SU-DHL-6 (cell line): ENCODE measurements at regions not wholly inside any gene's neighbourhood (a gene's known extent, or its start where the extent isn't known, plus 50 kb on each side); places are given as distances from the start of the nearest gene placed in this dataset.

ENCODE experiments used
- EZH2phosphoT487 ChIP-seq: fragments of 200-600 bp; sonication (generic), shearing (Covaris generic); conservative IDR thresholded peaks from 2 replicates; pipeline ENCODE4 v1.6.1; 2018; ENCODE audit warnings: mild to moderate bottlenecking, antibody characterized with exemption, low read length, moderate library complexity, mixed read lengths
- TF ChIP-seq, protein P1 (sequence below): fragments of 200-600 bp; sonication (generic); IDR thresholded peaks from one replicate; pipeline ENCODE4 v1.5.1; 2017; ENCODE audit warnings: antibody characterized with exemption, mild to moderate bottlenecking, low read length, moderate library complexity; ENCODE audit not compliant: insufficient read depth, poor library complexity, severe bottlenecking

DNA sequence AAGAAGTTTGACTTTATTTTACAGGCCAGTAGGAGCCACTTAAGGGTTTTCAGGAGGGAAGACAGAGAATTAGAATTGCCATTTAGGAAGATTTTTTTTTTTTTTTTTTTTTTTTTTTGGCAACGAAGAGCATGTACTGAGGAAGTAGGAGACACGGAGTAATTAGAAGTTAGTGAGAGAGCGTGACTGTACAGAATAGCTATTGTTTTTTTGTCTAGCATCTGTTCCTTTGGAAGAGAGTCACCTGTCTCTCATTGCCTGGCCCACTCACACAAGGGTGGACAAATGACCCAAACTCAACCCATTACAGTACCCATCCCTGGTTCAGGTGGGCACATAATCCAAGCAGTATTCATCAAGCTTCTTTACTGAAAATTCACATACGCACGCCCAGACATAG lies 166.7 kb downstream of the LACC1 start:
- TF ChIP-seq, protein P1, sequence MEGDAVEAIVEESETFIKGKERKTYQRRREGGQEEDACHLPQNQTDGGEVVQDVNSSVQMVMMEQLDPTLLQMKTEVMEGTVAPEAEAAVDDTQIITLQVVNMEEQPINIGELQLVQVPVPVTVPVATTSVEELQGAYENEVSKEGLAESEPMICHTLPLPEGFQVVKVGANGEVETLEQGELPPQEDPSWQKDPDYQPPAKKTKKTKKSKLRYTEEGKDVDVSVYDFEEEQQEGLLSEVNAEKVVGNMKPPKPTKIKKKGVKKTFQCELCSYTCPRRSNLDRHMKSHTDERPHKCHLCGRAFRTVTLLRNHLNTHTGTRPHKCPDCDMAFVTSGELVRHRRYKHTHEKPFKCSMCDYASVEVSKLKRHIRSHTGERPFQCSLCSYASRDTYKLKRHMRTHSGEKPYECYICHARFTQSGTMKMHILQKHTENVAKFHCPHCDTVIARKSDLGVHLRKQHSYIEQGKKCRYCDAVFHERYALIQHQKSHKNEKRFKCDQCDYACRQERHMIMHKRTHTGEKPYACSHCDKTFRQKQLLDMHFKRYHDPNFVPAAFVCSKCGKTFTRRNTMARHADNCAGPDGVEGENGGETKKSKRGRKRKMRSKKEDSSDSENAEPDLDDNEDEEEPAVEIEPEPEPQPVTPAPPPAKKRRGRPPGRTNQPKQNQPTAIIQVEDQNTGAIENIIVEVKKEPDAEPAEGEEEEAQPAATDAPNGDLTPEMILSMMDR, result no peak
- TF ChIP-seq EZH2phosphoT487, result no peak
